Fibroblast of the aortic adventitia (primary cell): ENCODE measurements at regions not wholly inside any gene's neighbourhood (a gene's known extent, or its start where the extent isn't known, plus 50 kb on each side); places are given as distances from the start of the nearest gene placed in this dataset.

ENCODE experiments used
- DNase-seq: peaks from one replicate; pipeline ENCODE4 v3.0.0-alpha.2; 2010; ENCODE audit warnings: low read depth
- H3K4me3 ChIP-seq: 2 replicates; pipeline ENCODE4 v1.5.1; 2011; ENCODE audit warnings: low read depth, mild to moderate bottlenecking, control low read depth, low read length, moderate library complexity
- CTCF ChIP-seq: IDR thresholded peaks from 2 replicates; pipeline ENCODE4 v1.5.1; 2011; ENCODE audit warnings: mild to moderate bottlenecking, low read length, control low read depth, inconsistent platforms; ENCODE audit not compliant: insufficient read depth

DNA sequence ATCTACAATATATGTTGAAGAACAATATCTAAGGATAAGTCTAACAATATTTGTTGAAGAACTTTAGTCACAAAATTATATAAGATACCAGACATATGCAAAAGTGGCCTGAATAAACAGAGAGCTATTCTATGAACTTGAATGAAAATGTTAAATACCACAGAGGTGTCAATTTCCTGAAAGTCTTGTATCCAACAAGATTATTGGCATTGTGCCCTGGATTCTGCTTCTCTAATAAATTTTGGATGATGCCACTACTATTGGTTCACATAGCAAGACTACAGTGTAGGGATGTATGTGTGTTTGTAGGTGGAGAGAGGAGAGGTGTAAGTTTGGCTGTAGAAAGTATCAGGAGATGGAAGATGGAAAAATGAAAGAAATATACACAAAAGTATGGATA, 731.8 kb upstream of the RGMB start:
- no peak for TF ChIP-seq CTCF
- H3K4me3 ChIP-seq, result no peak overlapping the region
- no peak for DNase-seq

GRCh38 chr5:98042521-98042920, 730.9 kb upstream of the RGMB start:
- TF ChIP-seq CTCF, result no peak
- DNase-seq, result no peak
- H3K4me3 ChIP-seq, result no peak overlapping the region

- no peak for TF ChIP-seq CTCF
- no peak for DNase-seq
- no peak overlapping the region for H3K4me3 ChIP-seq
Measured at GRCh38 chr5:98042961-98043360, 730.5 kb upstream of the RGMB start.

DNA sequence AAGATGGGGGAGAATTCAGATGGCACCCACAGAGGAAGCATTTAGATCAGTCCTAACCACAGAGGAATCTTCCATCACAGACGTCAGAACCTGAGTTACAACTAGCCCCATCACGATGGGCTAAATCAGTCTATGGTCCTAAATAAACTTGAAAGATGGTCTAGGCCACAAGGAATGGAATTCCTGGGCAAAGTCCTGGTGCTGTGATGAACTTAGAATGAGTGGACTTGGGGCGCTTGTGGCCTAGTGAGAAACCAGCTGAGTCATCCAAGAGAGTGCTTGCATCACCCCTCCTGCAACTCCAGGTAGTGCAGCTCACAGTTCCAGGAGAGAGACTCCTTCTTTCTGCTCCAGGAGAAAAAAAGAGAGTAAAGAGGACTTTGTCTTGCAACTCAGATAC, 722.9 kb upstream of the RGMB start:
- peak; percentile 4 for DNase-seq
- TF ChIP-seq CTCF, result no peak

GRCh38 chr5:98053170-98053569, 720.3 kb upstream of the RGMB start:
- no peak for TF ChIP-seq CTCF
- H3K4me3 ChIP-seq, result no peak overlapping the region
- DNase-seq, result no peak

More for the DNA sequence above, 722.9 kb upstream of the RGMB start:
- no peak overlapping the region for H3K4me3 ChIP-seq

- H3K4me3 ChIP-seq, result no peak overlapping the region
- DNase-seq, result no peak
- TF ChIP-seq CTCF, result no peak
Measured at GRCh38 chr5:98060148-98060547, 713.3 kb upstream of the RGMB start.

DNA sequence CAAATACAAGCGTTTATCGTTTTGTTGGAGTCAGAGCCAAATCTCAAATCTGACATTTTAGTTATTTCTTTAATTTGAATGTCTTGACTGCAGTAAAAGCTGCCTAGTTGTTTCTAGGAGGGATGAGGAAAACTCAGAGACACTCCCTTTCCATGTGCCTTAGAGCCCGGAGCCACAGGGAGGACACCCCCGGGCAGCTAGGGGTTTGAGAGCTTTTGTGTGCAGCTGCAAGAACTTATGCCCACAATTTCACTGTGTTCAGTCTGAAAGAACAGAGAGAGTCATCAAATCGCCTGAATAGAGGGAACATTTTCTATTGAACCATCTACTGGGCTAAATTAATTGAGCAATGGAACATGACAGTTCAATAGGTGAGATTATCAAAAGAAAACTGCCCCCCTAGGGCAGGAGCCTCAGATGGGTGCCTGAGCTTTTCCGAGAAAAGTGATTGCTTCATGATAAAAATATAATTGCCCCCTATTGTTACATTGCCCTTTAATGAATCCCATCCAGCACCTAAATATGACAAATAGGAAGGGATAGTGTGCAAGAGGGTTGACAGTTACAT, 709.3 kb upstream of the RGMB start:
- DNase-seq, result no peak
- TF ChIP-seq CTCF, result no peak
- no peak overlapping the region for H3K4me3 ChIP-seq
